ENCODE measurements at regions not wholly inside any gene's neighbourhood (a gene's known extent, or its start where the extent isn't known, plus 50 kb on each side); places are given as distances from the start of the nearest gene placed in this dataset.

GRCh38 chr18:57205641-57206040 is 58.8 kb downstream of the BOD1L2 start:
- TF ChIP-seq TAF1 (IDR thresholded peaks at IDR 0.05; ENCODE audit: borderline replicate concordance, low read depth, low read length) (no peak), YY1 (IDR thresholded peaks at IDR 0.05; ENCODE audit: low read depth) (no peak), CTCF (IDR thresholded peaks at IDR 0.05) (no peak), POLR2AphosphoS5 (IDR thresholded peaks at IDR 0.05; ENCODE audit: low read depth, low read length) (no peak), SIN3A (IDR thresholded peaks at IDR 0.05; ENCODE audit: borderline replicate concordance, low read depth, low read length) (no peak), ELF1 (IDR thresholded peaks at IDR 0.05) (no peak), EZH2phosphoT487 (IDR thresholded peaks at IDR 0.05; ENCODE audit: borderline replicate concordance, low read depth) (no peak), TEAD4 (IDR thresholded peaks at IDR 0.05; ENCODE audit: borderline replicate concordance, insufficient read depth) (no peak), EP300 (IDR thresholded peaks at IDR 0.05; ENCODE audit: borderline replicate concordance in 1 of 2, low read depth in 1 of 2, low read length in 1 of 2) (no peak), RCOR1 (IDR thresholded peaks at IDR 0.05; ENCODE audit: low read length) (no peak), RAD21 (IDR thresholded peaks at IDR 0.05; ENCODE audit: low read length) (no peak), RXRA (IDR thresholded peaks at IDR 0.05; ENCODE audit: borderline replicate concordance, low read depth) (no peak), REST (IDR thresholded peaks at IDR 0.05; ENCODE audit: low read depth, low read length) (no peak), ZBTB33 (IDR thresholded peaks at IDR 0.05; ENCODE audit: borderline replicate concordance, low read depth) (no peak)
